ENCODE measurements at regions not wholly inside any gene's neighbourhood (a gene's known extent, or its start where the extent isn't known, plus 50 kb on each side); places are given as distances from the start of the nearest gene placed in this dataset.

DNA sequence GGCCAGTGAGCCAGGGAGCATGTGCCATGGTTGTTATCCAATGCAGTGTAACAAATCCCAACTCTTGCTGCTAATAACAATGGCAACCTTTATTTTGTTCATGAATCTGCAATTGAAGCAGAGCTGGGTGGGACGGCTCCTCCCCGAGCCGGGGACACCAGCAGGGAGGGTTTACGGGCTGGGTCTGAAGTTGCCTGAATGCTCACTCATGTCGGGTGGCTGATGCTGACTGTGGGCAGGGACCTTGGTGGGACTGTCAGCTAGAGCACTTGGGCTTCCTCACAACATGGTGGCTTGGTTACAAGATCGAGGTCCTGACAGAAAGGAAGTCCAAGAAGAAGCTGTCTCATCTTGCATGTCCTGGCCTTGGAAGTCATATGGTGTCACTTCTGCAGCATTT is 264.5 kb downstream of the NDUFA10 start:
- DNase-seq (ENCODE audit: low read depth, low spot score) (no peak), FAIRE-seq (no peak)
- H3K9ac ChIP-seq (replicated peaks; ENCODE audit: extremely low read depth, insufficient read depth, low read length), result no peak overlapping the region
- no peaks in the 10 kb centered on the region for H3K79me2 ChIP-seq (ENCODE audit: control insufficient read depth, insufficient read depth, low read length)
- H3K4me2 ChIP-seq (ENCODE audit: insufficient read depth, low read length), result no peak overlapping the region
- no peaks in the 10 kb centered on the region for H4K20me1 ChIP-seq (replicated peaks; ENCODE audit: control insufficient read depth, extremely low read depth, insufficient read depth, low read length)
- H3K4me1 ChIP-seq (ENCODE audit: control insufficient read depth, extremely low read depth, insufficient read depth, low read length), result no peaks in the 10 kb centered on the region
- no peak overlapping the region for H2AFZ ChIP-seq (ENCODE audit: low read depth, low read length)
- H3K4me3 ChIP-seq (replicated peaks in 1 of 3; ENCODE audit: insufficient read depth in 1 of 3, low read depth in 1 of 3, low read length in 3 of 3), result no peak overlapping the region
- POLR2A ChIA-PET, result no interaction called here
- H3K9me1 ChIP-seq (replicated peaks; ENCODE audit: control insufficient read depth, extremely low read depth, insufficient read depth, low read length), result no peaks in the 10 kb centered on the region
- CTCF ChIA-PET, result no interaction called here
- no peak overlapping the region for H3K27ac ChIP-seq (ENCODE audit: insufficient read depth, low read depth, low read length)
- H3K36me3 ChIP-seq (ENCODE audit: control insufficient read depth in 2 of 2, extremely low read depth in 1 of 2, insufficient read depth in 2 of 2, low read length in 2 of 2), result no peaks in the 10 kb centered on the region
- dilution Hi-C loops (cut with MboI; ENCODE audit: extremely low pct_ligation_motif_present, low sequenced_read_pairs) (no loop called here), intact Hi-C loops (cut with micrococcal nuclease) (no loop called here)
- no TSS peak for BruUV-seq (replicated peaks)
- H3K27me3 ChIP-seq (ENCODE audit: control insufficient read depth in 2 of 2, insufficient read depth in 2 of 2, low read length in 2 of 2), result no peaks in the 10 kb centered on the region
- no peak for TF ChIP-seq FOS (IDR thresholded peaks at IDR 0.05; ENCODE audit: borderline replicate concordance, insufficient read depth, low read length)
- TF ChIP-seq, protein P1, sequence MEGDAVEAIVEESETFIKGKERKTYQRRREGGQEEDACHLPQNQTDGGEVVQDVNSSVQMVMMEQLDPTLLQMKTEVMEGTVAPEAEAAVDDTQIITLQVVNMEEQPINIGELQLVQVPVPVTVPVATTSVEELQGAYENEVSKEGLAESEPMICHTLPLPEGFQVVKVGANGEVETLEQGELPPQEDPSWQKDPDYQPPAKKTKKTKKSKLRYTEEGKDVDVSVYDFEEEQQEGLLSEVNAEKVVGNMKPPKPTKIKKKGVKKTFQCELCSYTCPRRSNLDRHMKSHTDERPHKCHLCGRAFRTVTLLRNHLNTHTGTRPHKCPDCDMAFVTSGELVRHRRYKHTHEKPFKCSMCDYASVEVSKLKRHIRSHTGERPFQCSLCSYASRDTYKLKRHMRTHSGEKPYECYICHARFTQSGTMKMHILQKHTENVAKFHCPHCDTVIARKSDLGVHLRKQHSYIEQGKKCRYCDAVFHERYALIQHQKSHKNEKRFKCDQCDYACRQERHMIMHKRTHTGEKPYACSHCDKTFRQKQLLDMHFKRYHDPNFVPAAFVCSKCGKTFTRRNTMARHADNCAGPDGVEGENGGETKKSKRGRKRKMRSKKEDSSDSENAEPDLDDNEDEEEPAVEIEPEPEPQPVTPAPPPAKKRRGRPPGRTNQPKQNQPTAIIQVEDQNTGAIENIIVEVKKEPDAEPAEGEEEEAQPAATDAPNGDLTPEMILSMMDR (IDR thresholded peaks at IDR 0.05; ENCODE audit: extremely low read depth in 1 of 2, insufficient read depth in 1 of 2, low read depth in 1 of 2, low read length in 2 of 2), result no peak
- TF ChIP-seq JUN (IDR thresholded peaks at IDR 0.05; ENCODE audit: borderline replicate concordance, insufficient read depth, insufficient read length, low read depth), result no peak
- TF ChIP-seq MYC (IDR thresholded peaks at IDR 0.05; ENCODE audit: low read depth, low read length), result no peak
- no peak for TF ChIP-seq POLR2AphosphoS5 (IDR thresholded peaks at IDR 0.05; ENCODE audit: insufficient read depth, low read depth, low read length)
- no peak for TF ChIP-seq POLR2A (IDR thresholded peaks at IDR 0.05; ENCODE audit: low read depth, low read length)
- TF ChIP-seq EZH2 (IDR thresholded peaks at IDR 0.05; ENCODE audit: borderline replicate concordance, low read depth, low read length, severe bottlenecking), result no peak
- TF ChIP-seq GATA2 (IDR thresholded peaks at IDR 0.05; ENCODE audit: insufficient read depth, insufficient read length, low read depth, low read length), result no peak
- TF ChIP-seq, protein P2, sequence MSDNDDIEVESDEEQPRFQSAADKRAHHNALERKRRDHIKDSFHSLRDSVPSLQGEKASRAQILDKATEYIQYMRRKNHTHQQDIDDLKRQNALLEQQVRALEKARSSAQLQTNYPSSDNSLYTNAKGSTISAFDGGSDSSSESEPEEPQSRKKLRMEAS (IDR thresholded peaks at IDR 0.05; ENCODE audit: insufficient read depth, insufficient read length), result no peak
- peaks cover 3% of the 10 kb centered on the region for H3K9me3 ChIP-seq (replicated peaks; ENCODE audit: control insufficient read depth, insufficient read depth, low read length)
